COR-L47 (cell line): ENCODE measurements at regions not wholly inside any gene's neighbourhood (a gene's known extent, or its start where the extent isn't known, plus 50 kb on each side); places are given as distances from the start of the nearest gene placed in this dataset.
A peak's percentile ranks its signal among the peaks of the same experiment; 100 is the strongest.
"Not testable (repeated sequence)": the region's sequence is repeated elsewhere in the genome, so short reads cannot be mapped to it uniquely, and the experiment has no call there.

ENCODE experiments used
- DNase-seq: peaks from one replicate; lab custom pipeline; 2025; lab: John Stamatoyannopoulos, UW

DNA sequence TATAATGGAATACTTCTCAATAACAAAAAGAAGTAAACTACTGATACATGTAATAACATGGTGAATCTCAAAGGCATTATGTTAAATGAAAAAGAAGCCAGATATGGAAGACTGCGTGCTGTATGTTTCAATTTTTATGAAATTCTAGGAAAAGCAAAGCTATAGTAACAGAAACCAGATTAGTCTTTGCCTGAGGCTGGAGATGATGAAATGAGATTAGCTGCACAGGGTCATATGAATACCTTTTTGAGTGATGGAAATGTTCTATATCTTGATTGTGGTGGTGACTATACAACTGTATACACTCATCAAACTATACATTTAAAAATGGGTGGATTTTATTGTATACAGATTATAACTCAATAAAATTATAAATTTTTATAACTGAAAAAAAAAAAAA lies 113.5 kb downstream of the TMEM30B start:
- DNase-seq, result no peak

DNA sequence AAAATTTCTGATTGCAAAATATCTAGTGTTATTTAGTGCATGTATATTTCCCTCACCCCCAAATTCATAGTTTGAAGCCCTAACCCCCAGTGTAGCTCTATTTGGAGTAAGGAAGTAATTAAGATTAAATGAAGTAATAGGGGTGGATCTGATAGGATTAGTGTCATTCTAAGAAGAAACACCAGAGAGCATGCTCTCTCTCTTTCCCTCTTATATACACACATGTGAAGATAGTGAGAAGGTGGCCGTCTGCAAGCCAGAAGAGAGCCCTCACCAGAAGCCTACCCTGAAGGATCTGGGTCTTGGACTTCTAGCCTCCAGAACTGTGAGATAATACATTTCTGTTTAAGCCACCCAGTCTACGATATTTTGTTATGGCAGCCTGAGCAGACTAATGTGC lies 120.3 kb downstream of the TMEM30B start:
- no peak for DNase-seq

DNA sequence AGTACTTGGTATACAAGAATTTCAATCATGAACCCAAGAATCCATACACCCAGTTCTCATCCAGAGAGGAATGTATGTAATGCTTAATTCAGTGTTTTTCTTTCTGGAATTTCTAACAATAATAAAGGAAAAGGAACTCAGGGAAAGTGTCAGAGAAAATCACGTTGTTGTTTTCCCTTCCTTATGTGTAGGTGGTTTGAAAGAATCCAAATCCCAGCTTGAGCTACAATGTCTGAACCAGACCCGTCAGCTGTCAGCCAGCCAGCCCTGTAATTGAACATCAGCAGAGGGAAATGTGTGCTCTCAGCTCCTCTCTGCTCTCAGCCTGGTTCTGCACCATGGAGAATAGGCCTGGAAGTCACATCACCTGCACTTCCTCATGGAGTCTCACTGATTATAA lies 126.5 kb downstream of the TMEM30B start:
- DNase-seq, result no peak

DNA sequence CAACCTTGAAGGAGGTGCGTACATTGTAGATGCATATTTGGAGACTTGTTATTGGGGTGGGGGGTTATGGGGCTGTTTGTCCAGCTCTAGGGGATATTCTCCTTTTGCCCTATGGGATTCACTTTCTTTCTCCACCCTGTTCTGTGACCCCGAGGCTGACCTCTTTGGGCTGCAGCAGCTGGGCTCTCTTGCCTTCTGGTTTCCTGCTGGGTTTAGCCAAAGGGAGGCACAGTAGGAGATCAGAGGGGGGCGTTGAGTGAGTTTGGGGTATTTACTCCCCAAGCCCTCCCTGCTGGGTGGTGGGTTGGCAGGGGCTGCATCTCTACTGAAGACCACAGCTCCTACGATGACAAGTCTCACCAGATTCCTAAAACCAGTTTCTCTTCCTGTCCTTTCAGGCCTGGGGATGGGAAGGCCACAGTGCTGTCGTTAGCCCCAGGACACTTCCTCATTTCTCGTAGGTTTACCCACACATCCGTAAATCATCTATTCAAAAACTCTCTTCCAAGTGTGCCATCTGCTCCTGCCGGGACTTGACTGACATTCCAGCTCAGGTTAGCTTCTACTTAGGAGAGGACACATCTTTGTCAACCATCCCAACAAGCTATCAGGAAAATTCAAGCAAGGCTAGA lies 127.1 kb downstream of the TMEM30B start:
- no peak for DNase-seq

DNA sequence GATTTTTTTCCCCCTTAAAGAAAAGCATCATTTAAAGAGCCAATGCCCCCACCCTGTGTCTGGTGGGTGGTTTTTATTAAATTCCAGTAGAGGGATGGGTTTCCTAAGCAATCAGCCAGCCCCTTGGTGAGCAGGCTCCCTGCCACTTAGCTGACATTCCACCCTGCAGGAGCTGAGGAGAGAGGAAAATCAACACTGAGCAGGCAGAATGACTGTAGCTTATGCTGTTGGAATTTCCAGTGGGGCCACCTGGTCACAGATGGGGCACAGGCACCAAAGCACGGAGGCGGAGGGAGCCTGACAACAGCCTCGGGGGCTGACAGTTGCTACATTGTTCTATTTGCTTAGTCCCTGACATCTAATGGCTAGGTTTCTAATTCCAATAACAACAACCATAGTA lies 127.7 kb downstream of the TMEM30B start:
- DNase-seq, result no peak

DNA sequence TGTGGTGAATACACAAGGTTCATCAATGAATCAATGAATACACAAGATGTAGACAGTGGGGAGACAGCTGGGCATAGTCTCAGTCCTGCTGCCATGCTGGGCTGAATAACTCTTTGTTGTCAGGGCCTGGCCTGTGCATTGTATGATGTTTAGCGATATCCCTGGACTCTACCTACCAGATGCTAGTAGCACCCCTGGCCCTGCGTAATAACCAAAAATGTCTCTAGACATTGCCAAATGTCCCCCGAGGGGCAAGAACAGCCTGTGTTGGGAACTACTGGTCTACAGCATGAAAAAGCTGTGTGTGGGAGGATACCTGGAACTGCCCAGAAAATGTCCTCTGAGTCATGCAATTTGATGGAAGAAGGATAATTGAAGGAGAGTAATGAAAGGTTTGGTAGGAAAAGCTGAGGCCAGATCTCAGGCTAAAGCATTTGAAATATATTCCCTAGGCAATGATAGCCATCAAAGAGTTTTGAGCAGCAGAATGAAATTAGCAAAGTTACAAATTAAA lies 128.2 kb downstream of the TMEM30B start:
- DNase-seq, result no peak

DNA sequence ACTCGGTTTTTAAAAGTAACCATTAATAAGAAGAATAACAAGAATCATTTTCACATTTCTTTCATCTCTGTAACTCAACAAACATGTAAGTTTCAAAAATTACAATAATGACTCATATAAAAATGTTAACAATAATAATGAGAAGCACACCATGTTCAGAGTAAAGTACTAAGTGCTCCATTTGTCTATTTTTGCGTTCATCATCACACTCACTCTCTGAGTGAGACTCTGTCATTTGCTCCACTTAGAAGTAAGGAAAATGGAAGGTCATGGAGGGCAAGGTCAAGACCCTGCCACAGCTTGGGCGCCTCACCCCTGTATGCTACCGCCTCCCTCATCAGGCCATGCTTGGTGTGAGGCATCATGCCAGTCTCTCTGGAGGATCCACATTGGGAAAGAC lies 129.9 kb downstream of the TMEM30B start:
- no peak for DNase-seq

DNA sequence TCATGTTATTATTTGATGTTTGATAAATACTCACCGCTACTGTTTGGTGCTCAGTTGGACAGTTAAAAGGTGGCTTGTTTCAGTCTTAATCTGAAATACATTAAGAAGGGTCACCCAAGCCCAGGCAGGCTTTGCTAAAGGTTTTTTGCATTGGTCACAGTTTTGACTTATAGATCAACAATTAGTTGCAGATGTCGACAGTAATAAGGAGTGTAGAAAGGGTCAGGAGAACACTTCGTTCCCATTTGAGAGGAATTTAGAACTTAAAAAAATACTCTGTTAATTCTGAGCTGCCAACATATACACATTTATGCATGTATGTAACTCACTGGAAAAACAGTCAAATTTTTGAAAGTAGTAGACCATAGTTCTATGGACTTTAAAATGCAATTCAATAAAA lies 130.3 kb downstream of the TMEM30B start:
- DNase-seq, result no peak

DNA sequence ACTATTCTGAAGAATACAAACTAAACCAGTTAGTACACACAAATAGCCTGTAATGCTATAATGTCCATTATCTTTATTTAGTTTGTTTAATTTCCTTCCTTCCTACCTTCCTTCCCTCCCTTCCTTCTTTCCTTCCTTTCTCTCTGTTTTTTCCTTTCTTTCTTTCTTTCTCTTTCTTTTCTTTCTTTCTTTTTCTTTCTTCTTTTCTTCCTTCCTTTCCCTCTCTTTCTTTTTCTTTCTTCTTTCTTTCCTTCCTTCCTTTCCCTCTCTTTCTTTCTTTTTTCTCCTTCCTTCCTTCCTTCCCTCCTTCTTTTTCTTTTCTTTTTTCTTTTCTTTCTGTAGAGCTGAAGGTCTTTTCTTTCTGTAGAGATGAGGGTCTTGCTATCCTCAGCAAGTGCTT lies 131.2 kb downstream of the TMEM30B start:
- no peak for DNase-seq

DNA sequence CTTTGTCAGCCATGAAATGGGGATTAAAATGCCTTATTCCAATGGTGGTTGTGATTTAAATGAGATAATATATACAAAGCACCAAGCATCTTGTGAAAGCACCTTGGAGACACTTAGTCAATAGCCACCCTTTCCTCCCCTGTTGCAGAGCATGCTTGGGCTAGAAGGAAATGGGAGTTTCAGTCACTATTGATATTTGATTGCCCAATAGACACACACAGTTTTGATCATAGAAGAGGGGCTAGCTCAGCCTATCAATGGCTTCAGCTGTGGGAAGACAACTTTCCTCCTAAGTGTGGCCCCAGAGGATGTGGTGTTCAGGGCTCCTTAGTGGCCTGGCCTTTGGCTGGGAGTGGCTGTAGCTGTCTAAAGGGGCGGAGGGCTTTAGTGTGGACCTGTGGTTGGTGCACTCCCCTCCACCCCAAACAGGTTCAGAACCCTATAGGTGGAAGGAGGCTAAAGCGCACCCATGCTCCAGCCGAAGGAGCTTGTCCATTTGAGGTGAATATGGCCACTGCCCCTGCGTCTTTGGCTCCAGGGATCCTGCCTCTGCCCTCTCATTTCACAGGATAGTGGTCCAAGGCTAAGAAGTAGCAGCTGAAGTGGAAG lies 132.3 kb downstream of the TMEM30B start:
- no peak for DNase-seq

DNA sequence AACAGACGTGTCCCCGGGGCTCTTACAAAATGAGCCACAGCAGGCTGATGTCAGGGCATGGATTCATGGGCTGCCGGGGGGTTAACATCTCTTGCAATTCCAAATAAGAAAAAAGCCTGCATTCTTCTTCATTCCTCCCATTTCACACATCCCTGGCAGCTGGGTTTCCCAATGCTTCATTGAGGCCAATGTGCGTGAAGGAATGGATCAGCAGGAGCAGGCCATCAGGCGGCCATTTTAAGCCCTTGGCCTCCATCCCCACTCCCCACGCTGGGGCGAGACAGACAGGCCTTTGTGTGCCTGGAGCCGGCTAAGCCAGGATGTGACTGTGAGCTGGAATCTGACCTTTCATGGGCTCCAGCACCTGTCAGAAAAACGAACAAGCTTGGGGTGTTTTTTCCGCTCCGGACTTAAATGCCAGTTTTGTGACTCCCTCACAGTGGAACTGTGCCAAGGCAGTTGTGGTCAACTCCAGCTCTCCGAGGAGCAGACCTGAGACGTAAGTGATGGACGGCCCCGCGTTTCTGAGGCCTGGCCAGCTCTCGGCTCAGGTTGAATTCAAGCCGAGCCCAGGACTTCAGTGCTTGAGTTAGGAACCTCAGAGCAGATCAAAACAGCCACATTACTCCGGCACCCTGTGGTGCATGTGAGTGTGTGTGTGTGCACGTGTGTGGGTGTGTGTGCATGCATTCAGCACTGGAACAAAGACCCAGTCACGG lies 133.1 kb downstream of the TMEM30B start:
- no peak for DNase-seq

DNA sequence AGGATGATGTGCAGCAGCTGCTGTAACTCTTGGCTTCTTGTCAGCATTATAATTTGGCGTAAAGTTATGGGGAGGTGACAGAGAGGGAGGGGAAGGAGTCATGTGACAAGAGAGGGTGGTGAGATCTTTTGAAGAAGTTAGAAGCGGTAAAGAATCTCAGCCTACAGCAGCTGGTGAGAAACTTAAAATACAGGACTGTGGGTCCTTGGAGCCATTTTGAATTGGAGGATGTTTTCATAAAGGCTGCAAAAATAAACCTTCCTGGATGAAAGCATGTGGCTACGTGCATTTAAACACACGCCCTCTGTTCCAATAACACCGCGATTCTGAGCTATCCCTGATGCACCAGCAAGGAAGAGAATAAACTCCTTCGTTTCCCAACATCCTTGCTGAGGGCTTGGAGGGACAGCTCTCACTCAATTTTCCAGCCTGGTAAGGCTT lies 133.7 kb downstream of the TMEM30B start:
- no peak for DNase-seq

DNA sequence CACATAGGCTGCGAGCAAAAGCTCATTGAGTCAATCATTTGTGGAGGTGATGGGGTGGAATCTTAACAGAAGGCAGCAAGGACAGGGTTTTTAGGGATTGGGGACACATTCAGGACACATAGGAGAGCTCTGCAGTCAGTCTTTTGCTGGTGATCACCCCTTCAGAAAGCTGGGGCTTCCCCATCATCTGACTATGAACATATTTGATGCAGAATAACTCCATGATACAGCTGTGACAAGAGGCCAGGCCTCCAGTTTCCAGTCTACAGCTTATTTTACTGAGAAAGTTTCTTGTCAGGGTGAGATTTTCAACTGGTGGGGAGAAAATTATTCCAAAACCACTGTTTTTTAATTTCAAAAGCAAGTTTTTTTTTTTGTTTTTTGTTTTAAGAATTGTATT lies 134.2 kb downstream of the TMEM30B start:
- DNase-seq, result no peak

DNA sequence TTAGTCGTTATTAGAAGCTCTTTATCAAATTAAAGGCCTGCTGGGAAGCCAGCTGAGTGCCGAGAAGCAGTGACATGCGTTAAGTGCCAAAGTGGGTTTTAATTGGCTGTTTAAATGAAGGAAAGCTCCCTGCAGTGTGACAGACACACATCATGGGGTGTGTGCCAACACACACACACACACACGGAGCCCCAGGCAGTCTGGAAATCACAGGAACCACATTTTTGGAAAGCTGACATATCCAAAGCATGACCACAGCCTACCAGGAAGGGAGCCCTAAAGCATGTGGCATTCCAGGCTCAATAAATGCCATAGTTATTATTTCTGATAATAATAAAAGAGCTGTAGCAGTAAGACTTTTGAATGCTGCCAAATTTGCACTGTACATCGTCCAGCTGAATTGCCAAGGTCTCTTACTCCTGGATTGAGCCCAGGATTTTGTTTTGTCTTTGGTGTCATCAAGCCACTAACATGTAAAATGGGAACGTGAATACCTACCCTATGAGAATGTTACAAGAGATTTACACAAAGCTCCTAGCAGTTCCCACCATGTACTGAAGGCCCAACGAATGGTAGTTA lies 135.1 kb downstream of the TMEM30B start:
- peak; percentile 85 for DNase-seq

DNA sequence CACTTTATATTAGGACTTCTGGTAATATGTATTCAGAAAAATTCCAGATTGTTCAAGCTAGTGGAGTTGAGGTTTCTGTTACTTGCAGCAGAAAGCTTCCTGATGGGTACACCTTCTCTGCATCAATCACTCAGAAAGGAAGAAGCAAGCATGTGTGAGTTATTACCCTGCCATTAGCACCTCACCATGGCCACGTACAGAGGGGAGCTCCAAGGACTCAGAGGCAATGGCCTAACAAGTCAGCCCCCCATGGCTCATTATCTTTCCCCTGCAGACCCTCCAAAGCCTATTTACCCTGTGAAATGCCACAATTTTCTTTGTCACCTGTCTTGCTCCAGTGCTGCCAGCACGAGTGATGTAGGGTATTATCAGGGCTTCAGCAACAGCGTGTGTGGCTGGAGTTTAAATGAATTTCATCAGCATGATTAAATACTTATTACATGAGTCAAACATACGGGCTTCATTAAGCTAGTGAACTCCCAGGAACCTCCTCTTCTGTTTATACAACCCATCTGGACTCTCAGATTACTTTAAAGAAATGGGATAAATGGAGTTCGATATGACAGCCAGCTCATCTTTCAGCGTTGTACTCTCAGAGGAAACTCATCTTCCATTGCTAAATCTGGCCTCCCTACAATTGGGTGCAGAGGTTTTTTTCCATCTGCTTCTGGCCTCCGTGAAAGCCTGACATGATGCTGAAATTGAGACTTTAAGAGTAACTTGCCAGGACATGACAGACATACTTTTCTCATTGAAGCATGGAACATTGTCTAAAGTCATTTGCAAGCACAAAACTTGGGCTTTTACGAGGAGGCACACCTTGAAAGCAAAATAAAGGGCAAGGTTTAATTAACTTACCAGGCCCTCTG lies 135.9 kb downstream of the TMEM30B start:
- DNase-seq, result no peak

DNA sequence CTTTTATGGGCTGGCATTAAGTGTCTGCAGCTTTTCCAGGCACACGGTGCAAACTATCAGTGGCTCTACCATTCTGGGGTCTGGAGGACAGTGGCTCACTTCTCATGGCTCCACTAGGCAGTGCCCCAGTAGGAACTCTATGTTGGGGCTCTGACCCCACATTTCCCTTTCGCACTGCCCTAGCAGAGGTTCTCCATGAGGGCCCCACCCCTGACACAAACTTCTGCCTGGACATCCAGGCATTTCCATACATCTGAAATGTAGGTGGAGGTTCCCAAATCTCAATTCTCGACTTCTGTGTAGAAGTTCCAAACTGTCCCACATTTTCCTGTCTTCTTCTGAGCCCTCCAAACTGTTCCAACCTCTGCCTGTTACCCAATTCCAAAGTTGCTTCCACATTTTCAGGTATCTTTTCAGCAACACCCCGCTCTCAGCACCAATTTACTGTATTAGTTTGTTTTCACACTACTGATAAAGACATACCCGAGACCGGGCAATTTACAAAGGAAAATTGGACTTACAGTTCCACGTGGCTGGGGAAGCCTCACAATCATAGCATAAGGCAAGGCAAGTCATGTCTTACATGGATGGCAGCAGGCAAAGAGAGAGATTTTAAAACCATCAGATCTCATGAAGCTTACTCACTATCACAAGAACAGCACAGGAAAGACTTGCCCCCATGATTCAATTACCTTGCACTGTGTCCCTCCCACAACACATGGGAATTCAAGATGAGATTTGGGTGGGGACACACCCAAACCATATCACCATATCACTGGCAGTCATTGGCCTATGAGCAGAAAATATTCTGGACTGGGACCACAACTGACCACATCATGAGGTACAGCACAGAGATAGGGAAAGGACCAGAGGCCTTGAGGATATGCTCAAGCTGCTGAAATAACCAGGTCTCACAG lies 136.8 kb downstream of the TMEM30B start:
- not testable (repeated sequence) for DNase-seq

DNA sequence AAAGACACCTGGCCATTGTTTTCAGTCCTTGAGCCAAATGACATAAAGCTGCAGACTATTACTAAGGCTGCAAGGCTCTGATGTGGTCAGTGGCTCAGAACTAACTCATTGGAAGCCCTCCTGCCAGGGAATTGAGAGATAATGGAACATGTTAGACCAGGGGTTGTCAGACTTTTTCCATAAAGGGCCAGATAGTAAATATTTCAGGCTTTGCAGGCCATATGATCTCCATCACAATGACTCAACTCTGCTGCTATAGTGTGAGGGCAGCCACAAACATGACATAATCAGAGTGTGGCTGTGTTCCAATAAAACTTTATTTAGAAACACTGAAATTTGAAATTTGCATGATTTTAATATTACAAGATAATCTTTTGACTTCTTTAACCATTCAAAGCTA lies 140.3 kb downstream of the TMEM30B start:
- no peak for DNase-seq

DNA sequence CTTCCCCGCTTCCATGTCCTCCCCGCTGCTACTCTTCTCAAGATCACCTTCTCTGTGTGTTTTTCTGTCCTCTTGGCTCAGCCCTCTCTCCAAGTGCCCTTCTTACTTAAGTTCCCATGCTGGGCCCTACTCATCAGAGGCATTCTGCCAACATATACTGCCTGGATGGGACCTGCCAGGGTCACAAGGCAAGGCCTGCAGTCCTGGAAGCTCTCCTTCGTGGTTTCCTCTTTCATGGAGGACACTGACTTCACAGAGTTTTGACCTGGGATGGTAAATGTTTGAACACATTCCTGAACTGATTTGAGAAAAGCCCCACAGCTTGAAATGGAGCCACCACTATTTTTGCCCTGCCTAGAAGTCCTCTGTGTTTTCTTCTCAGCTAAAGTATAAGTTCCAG lies 140.9 kb downstream of the TMEM30B start:
- DNase-seq, result no peak

DNA sequence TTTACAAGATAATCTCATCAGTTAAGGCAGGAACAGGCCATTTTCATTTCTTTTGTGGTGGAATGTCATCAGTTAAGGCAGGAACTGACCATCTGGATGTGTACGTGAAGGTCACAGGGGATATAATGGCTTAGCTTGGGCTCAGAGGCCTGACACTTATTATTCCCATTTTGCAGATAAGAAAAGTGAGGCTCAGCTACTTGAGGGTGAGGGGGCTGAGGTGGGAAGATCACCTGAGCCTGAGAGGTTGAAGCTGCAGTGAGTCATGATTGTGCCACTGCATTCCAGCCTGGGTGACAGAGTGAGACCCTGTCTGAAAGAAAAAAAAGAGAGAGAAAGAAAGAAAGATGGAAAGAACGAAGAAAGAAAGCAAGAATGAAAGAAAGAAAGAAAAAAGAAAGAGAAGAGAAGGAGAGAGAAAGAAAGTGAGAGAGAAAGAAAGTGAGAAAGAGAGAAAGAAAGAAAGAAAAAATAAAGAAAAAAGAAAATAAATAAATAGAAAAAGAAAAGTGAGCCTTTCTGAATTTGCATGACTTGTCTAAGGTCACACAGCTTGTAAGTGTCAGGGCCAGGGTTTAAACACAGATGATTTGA lies 142.0 kb downstream of the TMEM30B start:
- DNase-seq, result no peak

DNA sequence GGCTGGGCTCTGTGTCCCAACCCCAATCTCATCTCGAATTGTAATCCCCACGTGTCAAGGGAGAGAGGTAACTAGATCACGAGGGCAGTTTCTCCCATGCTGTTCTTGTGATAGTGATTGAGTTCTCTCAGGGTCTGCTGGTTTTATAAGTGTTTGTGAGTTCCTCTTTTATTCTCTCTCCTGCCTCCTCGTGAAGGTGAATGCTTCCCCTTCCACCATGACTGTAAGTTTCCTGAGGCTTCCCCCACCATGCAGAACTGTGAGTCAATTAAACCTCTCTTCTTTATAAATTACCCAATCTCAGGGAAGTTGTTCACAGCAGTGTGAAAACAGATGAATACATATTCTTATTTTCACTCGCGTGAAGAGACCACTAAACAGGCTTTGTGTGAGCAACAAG lies 148.2 kb downstream of the TMEM30B start:
- no peak for DNase-seq
